ENCODE measurements at regions not wholly inside any gene's neighbourhood (a gene's known extent, or its start where the extent isn't known, plus 50 kb on each side); places are given as distances from the start of the nearest gene placed in this dataset.

GRCh38 chr12:60724475-60724874 is 1128.6 kb downstream of the SLC16A7 start:
- TF ChIP-seq POLR2A (IDR thresholded peaks at IDR 0.05) (no peak), CTCF (IDR thresholded peaks at IDR 0.05) (no peak)
